ENCODE measurements at regions not wholly inside any gene's neighbourhood (a gene's known extent, or its start where the extent isn't known, plus 50 kb on each side); places are given as distances from the start of the nearest gene placed in this dataset.

GRCh38 chr15:93866476-93866875, 364.9 kb upstream of the MCTP2 start:
- no peak overlapping the region for H3K4me3 ChIP-seq
- no peak for ATAC-seq (ENCODE audit: insufficient number of reproducible peaks, low FRiP score, low read depth)

GRCh38 chr15:93865586-93865985, 365.8 kb upstream of the MCTP2 start:
- DNase-seq (ENCODE audit: low spot score) (no peak), ATAC-seq (ENCODE audit: insufficient number of reproducible peaks, low FRiP score, low read depth) (no peak)
- Histone ChIP-seq H3K4me1 (ENCODE audit: control insufficient read depth in 1 of 2, low read depth in 2 of 2) (no peaks in the 10 kb centered on the region), H3K27me3 (replicated peaks; ENCODE audit: insufficient read depth) (no peaks in the 10 kb centered on the region), H3K9me3 (no peaks in the 10 kb centered on the region), H3K27ac (no peak overlapping the region), H3K36me3 (no peaks in the 10 kb centered on the region), H3K4me3 (no peak overlapping the region)
- no peak for TF ChIP-seq CTCF (IDR thresholded peaks at IDR 0.05)

More at GRCh38 chr15:93866476-93866875, 364.9 kb upstream of the MCTP2 start:
- TF ChIP-seq CTCF (IDR thresholded peaks at IDR 0.05), result no peak
- H3K9me3 ChIP-seq, result no peaks in the 10 kb centered on the region
- no peaks in the 10 kb centered on the region for H3K4me1 ChIP-seq (ENCODE audit: control insufficient read depth in 1 of 2, low read depth in 2 of 2)
- no peak overlapping the region for H3K27ac ChIP-seq
- no peak for DNase-seq (ENCODE audit: low spot score)
- H3K36me3 ChIP-seq, result no peaks in the 10 kb centered on the region
- no peaks in the 10 kb centered on the region for H3K27me3 ChIP-seq (replicated peaks; ENCODE audit: insufficient read depth)

GRCh38 chr15:93862791-93863190, 368.6 kb upstream of the MCTP2 start:
- Histone ChIP-seq H3K4me3 (no peak overlapping the region), H3K27ac (no peak overlapping the region), H3K4me1 (ENCODE audit: control insufficient read depth in 1 of 2, low read depth in 2 of 2) (no peaks in the 10 kb centered on the region), H3K9me3 (no peaks in the 10 kb centered on the region), H3K36me3 (no peaks in the 10 kb centered on the region), H3K27me3 (replicated peaks; ENCODE audit: insufficient read depth) (no peaks in the 10 kb centered on the region)
- TF ChIP-seq CTCF (IDR thresholded peaks at IDR 0.05), result no peak
- DNase-seq (ENCODE audit: low spot score) (no peak), ATAC-seq (ENCODE audit: insufficient number of reproducible peaks, low FRiP score, low read depth) (no peak)

GRCh38 chr15:93861956-93862741, 369.2 kb upstream of the MCTP2 start:
- no peaks in the 10 kb centered on the region for H3K4me1 ChIP-seq (ENCODE audit: control insufficient read depth in 1 of 2, low read depth in 2 of 2)
- ATAC-seq (ENCODE audit: insufficient number of reproducible peaks, low FRiP score, low read depth) (no peak), DNase-seq (ENCODE audit: low spot score) (no peak)
- H3K9me3 ChIP-seq, result no peaks in the 10 kb centered on the region
- H3K27ac ChIP-seq, result peak overlapping the region in 1 of 2 donors; percentile 13
- no peak overlapping the region for H3K4me3 ChIP-seq
- H3K27me3 ChIP-seq (replicated peaks; ENCODE audit: insufficient read depth), result no peaks in the 10 kb centered on the region
- TF ChIP-seq CTCF (IDR thresholded peaks at IDR 0.05), result no peak
- H3K36me3 ChIP-seq, result no peaks in the 10 kb centered on the region

GRCh38 chr15:93861413-93861812, 369.9 kb upstream of the MCTP2 start:
- TF ChIP-seq CTCF (IDR thresholded peaks at IDR 0.05), result no peak
- no peaks in the 10 kb centered on the region for H3K27me3 ChIP-seq (replicated peaks; ENCODE audit: insufficient read depth)
- DNase-seq (ENCODE audit: low spot score) (no peak), ATAC-seq (ENCODE audit: insufficient number of reproducible peaks, low FRiP score, low read depth) (no peak)
- no peak overlapping the region for H3K4me3 ChIP-seq
- no peak overlapping the region for H3K27ac ChIP-seq
- H3K36me3 ChIP-seq, result no peaks in the 10 kb centered on the region
- H3K9me3 ChIP-seq, result no peaks in the 10 kb centered on the region
- no peaks in the 10 kb centered on the region for H3K4me1 ChIP-seq (ENCODE audit: control insufficient read depth in 1 of 2, low read depth in 2 of 2)
